GM19240 (cell line): ENCODE measurements at regions not wholly inside any gene's neighbourhood (a gene's known extent, or its start where the extent isn't known, plus 50 kb on each side); places are given as distances from the start of the nearest gene placed in this dataset.

Experiments
- DNase-seq: peaks from one replicate; pipeline ENCODE4 v3.0.0; 2011; ENCODE audit warnings: low spot score; ENCODE audit not compliant: insufficient read length

DNA sequence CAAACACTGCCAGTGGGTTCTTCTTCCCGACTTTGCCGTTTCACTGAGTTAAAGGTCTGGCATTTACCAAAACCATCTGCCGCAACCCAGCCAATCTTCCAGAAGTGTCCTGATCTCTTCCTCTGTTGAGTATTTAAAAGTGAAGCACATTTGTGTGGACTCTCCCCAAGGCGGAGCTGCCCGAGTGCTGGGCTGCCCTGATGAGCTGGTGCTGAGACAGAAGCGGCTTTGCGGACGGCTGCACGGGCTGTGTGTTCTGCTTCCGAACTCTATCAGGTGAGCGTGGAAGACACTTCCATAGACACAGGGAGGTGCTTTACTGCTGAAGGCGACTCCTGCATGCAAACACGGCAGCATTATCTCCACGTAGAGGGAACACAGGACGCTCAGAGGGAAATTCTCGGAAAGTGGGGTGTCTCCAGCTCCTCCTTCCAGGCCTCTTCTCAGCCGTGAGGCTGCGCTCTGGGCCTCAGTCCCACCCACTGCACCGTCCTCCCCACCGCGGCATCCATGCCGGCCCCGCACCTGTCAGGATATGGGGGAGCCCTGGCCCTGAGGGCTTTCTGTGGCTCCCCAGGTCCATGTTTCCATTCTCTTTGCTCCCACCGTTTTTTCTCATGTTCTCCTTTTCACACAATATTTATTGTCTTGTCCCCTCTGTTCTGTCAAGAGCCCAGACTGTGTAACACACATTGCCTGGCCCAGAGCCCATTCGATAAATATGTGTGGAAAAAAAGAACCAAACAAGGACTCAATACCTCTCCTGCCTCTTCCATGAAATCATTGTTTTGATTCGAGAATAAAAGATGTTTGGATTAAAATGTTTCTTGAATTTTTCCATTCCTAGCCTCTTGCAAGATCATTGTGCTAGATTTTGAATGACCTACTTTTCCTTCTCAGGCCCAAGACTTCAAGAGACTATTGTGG lies 205.1 kb downstream of the DLL1 start:
- DNase-seq, result no peak

DNA sequence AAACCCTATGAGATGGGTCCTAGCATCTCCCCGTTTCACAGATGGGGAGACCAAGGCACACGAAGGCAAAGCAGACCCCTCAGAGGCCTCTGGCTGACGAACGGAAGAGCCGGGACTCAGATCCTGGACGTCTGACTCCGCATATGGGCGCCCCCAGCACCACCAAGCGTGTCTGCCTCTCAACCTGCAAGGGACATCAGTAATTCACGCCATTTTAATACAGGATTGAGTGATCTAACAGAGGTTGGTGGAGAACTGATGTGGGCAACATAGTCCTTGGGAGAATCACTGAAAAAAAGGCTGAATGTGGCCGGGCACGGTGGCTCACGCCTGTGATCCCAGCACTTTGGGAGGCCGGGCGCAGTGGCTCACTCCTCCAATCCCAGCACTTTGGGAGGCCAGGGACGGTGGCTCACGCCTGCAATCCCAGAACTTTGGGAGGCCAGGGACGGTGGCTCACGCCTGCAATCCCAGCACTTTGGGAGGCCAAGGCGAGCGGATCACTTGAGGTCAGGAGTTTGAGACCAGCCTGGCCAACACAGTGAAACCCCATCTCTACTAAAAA lies 206.6 kb downstream of the DLL1 start:
- DNase-seq, result no peak

DNA sequence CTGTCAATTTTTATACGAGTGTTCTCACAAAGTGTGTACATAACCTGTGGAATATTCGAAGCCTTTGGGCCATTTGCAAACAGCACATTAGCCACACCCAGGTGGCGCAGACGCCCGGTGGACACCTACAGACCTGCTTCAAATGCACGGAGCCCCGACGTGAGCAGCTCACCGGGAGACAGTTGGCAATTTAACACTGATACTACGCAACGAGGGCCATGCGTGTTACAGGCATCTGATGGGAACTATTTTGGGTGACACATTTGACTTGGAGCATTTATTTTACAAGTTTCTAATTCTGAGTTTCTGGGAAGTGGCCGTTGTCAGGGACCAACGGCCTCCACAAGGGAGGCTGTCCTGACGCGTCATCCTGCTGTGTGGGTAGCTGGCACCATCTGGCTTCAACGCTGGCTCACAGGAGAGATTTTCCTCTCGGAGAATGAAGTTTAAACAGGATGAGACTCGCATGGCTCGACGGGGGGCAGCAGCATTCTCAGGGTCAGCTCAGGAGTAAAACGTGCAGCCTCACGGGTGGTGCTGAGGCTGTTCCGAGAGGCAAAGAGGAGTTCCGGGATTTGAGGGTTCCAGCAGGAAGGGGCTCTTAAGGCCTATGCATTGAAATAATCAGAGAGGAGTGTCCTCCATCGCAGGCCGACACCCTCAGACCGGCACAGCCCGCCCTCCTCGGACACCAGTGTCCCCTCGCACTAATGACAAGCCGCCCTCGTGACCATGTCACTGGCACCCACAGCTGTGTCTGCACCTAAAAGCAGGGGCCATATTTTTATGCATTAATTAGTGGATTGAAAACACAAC lies 207.4 kb downstream of the DLL1 start:
- no peak for DNase-seq

DNA sequence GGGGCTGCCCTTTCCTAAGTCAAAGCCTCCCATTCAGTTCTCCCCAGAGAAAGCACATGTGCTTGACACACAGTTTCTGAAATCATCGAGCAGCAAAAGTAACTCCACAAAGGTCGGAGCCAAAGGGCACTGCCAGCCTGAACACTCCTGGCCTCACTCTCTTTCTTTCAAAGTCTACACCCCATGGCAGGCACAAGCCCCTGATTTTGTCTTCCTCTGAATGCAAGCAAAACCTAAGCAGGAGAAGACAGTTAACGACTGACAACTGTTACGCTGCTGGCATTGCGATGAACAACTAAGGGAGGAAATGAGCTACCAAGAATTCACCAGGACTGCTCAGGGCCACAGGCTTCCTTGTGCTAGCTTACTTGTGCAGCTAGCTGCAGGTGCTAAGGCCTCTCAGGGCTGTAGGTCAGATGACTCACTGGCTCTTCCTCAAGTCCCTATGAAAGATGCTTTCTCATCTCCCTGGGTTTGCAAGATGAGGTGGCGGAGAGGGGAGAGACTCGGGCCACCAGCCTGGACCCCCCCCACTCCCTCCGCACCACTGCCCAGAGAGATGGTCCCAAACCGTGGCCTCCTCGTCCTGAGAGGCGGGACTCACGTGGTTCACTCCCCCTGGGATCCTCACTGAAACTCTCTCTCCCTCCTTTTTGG lies 208.2 kb downstream of the DLL1 start:
- DNase-seq, result no peak

DNA sequence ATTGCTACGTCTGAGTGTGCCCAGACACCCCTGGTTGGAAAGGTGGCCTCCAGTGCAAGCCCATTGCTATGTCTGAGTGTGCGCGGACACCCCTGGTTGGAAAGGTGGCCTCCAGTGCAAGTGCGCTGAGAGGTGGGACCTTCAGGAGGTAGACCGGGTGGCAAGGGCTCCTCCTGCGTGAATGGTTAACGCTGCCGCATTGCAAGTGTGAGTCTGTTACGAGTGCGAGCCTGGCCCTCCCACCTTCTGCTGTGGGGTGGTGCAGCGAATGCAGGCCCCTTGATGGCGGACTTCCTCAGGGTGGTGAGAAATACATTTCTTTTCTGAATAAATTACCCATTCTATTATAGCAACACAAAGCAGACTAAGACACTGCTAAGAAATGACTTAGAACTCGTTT lies 208.8 kb downstream of the DLL1 start:
- no peak for DNase-seq

DNA sequence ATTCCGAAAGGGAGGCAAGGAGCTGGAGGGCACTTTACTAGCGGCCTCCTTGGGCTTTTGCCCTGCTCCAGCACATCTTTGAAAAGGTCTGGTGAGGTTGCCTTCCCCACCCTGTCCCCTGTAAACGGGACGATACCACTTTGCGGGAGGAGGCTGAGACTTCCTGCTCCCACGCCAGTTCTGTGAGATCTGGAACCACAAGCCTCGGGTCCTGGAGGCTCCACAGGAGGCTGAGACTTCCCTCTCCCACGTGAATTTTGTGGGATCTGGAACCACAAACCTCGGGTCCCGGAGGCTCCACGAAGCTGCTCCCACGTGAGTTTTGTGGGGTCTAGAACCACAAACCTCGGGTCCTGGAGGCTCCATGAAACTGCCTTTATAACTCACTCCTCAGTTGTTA lies 209.3 kb downstream of the DLL1 start:
- DNase-seq, result no peak

DNA sequence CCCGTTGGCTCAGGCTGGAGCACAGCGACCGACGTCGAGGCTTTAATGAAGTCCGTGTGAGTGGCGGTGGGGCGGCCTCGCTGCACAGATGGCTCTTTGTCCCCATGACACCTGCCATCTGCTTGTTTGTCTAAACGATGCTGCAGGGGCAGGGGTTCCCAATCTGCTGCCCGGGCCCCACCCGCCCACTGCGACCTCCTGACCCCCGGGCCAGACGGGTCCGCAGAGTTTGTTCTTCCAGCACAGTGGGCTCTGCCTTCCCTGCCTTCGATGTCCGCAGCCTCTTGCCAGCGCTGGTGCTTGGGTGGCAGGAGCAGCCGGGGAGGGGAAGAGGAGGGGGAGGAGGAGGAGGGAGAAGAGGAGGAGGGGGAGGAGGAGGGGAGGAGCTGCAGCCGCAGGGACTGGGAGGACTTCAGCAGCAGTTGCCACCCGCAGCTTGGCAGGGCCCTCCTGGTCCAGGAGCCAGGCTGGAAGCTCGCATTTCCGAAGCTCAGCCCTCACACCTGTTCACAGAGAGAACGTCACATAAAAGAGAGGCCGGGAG lies 210.0 kb downstream of the DLL1 start:
- DNase-seq, result no peak

DNA sequence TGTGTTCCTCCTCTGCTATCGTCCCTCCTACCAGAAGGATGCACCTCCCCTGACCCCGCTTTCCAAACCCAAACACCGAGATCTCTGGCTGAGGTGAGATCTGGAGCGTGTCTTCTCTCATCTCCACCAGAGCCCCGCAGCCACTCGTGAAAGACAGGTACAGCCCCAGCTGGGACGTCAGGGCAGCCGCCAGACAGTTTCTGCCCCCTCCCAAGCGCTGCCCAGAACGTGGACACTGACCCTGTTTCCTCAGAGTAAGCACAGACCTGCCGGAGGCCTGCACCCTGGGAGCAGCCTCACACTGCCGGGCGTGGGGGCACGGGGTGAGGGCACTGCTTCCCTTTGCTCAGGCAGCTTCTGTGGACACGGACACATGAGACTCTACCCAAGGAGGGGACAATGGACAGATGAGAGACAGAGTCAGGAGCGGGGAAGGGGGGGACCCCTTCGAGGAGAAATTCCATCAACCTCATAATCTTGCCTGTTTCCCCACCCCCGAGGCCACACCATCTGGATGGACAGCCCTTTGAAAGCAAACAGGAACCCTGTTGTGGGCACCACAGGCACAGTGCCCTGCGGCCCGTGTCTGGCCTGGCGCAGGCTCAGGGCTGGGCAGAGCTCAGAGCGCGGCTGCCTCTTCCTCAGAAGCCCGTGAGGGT lies 210.6 kb downstream of the DLL1 start:
- DNase-seq, result no peak

DNA sequence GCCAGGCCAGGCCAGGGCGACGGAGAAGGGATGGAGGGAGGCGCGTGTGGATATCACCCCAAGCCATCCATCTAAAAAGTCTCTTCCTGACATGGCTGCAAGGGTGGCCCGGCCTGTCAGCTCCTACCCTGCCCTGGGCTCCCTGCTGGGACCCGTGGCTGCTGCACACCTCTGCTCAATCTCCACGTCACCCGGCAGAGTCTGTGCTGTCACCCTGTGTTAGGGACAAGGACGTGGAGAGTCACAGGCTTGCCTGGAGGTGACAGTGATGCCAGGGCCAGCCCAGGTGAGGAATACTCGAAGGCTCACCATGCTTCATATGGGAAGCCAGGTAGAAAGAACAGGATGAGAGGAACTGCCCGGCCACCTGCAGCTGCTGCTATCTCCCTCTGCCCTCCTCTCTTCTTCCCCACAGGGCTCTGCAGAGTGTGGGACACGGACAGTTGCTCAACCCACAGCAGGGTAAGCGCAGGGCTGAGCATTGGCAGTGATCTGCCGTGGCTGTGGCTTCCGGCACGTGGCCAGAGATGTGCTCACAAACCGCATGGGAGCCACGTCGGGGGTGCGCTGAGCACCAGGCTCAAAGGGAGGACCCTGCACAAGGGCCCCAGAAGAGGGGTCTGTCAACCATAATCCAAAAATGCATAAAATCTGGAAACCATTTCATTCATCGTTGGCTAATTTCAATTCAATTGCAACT lies 214.3 kb downstream of the DLL1 start:
- no peak for DNase-seq

DNA sequence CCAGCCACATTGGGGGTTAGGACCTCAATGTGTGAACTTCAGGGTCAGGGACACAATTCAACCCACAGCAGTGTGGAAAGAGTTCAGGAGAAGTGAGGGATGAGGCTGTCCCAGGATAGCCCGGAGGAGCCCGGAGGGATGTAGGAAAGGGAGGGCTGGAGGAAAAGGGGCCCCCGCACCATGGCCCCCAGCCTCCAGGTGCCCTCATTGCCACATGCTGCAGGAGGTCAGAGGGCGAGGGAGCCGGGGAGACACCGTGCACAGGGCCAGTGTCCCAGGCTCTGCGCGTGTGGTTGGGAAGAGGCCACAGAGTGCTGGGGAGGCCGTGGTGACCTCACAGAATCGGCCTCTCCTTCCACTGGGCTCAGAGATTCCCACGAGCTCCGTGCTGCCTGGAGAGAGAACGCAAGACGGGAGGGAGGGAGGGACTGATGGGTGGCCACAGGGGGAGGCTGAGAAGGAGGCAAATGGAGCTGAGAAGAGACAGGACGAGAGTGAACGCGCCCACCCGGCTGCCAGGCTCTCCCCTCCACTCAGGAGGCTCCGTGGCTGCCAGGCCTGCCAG lies 215.1 kb downstream of the DLL1 start:
- no peak for DNase-seq

DNA sequence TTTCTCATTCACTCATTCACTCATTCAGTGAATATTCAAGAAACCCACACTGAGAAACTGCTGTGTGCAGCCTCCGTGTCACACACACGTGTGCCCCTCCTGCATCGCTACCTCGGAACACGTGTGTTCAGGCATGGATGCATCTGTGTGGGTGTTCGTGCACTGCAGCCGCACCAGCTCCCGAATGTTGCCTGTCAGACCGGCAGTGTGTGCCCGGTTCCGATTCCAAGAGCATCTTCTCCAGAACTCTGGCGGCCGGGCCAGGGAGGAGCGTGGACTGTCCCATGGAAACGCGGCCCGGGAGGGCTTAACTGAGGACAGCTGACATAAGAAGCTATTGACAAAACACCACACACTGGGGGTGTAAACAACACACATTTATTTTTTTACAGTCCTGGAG lies 216.0 kb downstream of the DLL1 start:
- no peak for DNase-seq

DNA sequence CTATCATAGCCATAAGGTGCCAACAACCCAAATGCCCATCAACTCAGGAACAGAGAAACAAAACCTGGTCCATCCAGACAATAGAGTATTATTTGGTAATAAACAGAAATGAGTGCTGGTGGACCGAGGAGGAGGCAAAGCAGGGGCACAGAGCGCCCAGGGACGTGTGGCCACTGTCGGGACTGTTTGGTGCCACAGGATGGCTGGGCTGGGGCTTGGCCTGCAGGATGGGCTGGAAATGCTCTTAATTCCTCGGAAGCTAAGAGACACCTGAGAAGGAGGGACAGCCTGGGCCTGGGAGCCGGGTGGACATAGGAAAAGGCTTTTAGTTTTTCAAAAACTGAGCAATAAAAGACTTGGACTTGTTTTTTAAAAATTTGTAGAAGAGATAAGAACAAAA lies 216.4 kb downstream of the DLL1 start:
- no peak for DNase-seq

DNA sequence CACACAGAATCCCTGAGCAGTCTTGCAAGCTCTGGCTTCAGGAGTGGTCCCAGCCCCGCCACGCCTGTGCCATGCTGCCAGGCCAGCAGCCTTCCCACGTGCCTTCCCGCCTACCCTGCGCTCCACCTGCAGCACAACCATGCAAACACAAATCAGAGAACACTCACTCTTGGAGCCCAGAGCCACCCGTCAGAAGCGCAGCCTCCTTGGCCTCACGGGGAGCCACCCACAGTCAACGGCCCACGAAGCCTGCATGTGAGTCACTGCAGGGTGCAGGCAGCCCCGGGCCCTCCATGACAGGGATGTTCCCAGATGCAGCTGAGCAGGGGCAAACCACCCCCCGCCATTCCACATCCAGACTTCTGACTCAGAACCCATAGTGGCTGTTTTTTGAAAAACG lies 217.0 kb downstream of the DLL1 start:
- DNase-seq, result no peak

DNA sequence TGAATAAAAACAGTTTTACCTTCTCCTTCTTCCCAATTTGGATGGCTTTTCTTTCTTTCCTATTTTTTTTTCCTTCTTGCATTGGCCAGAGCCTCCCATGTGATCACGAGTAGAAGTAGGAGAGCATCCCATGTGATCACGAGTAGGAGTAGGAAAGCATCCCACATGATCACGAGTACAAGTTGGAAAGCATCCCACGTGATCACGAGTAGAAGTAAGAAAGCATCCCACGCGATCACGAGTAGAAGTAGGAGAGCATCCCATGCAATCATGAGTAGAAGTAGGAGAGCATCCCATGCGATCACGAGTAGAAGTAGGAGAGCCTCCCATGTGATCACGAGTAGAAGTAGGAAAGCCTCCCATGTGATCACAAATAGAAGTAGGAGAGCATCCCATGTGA lies 218.6 kb downstream of the DLL1 start:
- no peak for DNase-seq

DNA sequence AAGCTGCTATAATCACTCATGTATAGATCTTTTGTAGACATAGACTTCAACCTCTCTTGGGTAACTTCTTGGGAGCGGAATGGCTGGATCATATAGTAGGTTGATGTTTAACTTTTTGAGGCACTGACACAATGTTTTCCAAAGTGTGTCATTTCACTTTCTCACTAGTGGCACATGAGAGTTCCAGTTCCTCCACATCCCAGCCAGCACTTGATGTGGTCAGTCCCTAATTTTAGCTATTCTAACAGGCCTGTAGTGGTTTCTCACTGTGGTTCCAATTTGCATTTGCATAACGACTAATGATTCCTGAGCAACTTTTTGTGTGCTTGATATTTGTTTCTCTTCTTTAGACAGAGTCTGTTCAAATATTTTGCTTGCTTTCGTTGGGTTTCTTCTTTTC lies 221.3 kb downstream of the DLL1 start:
- no peak for DNase-seq

DNA sequence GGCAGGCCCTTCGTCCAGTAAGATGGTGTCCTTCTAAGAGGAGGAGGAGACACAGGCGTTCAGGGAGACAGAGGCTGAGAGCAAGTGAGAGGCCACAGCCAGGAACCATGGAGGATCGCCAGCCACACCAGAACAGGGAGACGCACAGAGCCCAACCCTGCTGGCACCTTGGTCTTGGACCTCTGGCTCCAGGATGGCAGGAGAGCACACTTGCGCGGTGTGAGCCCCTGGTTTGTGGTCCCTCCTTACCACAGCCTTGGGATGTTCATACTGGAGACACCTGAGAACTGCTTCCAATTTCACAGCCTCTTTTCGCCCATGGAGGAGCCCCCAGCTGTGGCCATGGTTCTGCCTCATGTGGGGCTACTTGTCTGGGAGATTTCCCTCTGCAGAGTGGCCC lies 222.4 kb downstream of the DLL1 start:
- no peak for DNase-seq

DNA sequence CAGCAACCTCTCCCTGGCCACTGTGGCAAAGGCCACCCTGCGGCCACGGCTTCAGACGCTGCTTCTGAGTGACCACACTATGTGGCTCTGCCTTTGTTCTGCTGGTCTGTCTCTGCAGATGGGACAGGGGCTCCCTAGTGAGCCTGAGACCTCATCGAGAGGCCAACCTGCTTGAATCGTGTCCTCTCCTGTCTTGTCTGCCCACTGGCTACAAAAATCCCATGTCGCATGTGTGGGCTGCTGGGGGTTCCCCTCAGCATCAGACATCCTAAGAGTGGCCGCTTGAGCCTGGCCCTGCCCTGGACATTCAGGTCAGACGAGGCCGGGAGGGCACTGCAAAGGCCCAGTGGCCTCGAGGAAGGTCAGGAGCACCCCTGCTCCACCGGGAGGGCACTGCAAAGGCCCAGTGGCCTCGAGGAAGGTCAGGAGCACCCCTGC lies 222.9 kb downstream of the DLL1 start:
- no peak for DNase-seq

DNA sequence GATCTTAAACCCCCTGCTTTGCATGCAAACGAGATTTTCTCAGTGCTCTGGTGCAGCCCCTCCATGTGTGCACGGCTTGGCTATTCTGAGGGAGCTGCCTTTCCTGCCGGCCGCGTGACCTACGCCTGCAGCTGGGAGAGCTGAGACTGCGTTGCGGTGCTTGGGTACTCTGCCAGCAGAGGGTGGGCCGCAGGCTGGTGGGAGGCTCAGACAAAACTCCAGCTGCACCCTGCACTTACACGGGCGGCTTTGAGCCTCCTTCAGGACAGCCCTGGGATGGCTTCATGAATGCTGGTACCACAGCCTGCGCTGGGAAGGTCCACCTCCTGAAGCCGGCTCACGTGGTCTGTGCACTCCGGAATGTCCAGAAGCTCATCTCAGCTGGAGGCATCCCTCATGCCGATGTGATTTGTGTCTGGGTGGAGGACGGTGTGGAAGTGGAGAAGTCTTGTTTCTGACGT lies 223.7 kb downstream of the DLL1 start:
- no peak for DNase-seq

DNA sequence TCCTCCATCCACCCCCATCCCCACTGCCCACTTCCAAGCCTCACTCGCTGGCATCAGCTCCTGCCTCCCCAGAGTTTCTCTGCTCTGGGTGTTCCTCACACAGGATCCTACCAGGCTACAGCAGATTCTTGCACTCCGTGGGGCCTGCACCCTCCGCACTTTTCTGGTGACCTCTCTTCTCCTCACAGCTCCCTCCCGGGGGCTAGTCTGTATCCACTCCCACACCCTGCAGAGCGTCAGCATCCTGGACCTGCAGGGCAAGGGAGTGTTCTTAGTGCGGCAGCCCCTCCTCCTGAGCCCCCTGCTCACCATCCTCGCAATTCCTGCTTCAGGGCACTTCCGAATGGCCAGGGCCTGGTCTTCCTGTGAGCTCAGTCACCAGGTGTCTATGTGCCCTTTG lies 224.2 kb downstream of the DLL1 start:
- DNase-seq, result no peak
